ENCODE measurements at regions not wholly inside any gene's neighbourhood (a gene's known extent, or its start where the extent isn't known, plus 50 kb on each side); places are given as distances from the start of the nearest gene placed in this dataset.
"Not testable (repeated sequence)": the region's sequence is repeated elsewhere in the genome, so short reads cannot be mapped to it uniquely, and the experiment has no call there.

- TF ChIP-seq ZNF274 (IDR thresholded peaks at IDR 0.05; ENCODE audit: low read depth, low read length) = no peak
- peak overlapping the region; percentile 65; the same call in 1 of the 2 replicates for H3K4me3 ChIP-seq (ENCODE audit: low read length)
These were observed 203.3 kb downstream of the BCAS1 start for GRCh38 chr20:53866794-53867740.

- TF ChIP-seq ZNF274 (IDR thresholded peaks at IDR 0.05; ENCODE audit: low read depth, low read length) = no peak
- peak overlapping the region; percentile 65; the same call in 1 of the 2 replicates for H3K4me3 ChIP-seq (ENCODE audit: low read length)
These were observed 204.2 kb downstream of the BCAS1 start for GRCh38 chr20:53865901-53866793.

DNA sequence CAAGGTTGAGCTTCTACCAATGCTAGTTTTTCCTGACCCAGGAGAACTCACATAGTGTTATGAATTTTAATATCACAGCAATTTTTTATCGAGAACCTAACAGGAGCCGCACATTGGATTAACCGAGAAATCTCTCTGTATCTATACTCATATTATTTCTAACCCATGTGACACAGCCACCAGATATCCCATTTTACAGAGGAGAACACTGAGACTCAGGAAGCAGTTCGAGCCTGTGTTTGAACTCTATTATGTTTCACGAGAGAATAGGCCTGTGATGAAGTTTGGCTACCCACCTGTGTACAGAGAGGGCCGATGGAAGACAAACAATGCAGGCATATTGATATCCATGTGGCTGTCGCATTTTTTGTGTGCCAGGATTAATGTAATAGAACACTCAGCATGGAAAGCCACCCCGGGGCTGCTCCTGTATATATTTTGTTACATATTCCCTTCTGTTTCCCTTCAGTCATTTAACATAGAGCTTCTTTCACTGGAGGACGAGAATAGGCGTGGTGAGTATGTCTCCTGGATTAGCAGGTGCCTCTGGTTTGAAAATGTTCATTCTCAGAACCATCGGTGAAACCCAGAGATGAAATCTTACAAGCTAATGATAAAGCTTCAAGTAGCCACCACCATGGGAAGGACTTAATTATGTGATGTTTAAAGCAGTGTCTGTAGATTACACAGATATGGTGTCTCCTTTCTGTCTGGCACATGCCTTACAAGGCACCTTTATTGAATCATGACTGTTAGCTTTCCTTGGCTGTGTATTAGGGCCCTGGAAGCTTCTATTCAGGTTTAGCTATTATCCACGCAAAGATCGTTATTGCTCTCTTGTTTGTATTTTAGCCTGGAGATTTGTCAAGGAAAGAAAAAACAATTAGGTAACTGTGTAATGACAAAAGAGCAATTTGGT is 205.4 kb downstream of the BCAS1 start:
- H3K4me3 ChIP-seq (ENCODE audit: low read length) = not testable (repeated sequence)

- H3K4me3 ChIP-seq (ENCODE audit: low read length) = not testable (repeated sequence)
These were observed 206.3 kb downstream of the BCAS1 start for GRCh38 chr20:53863923-53864641.

DNA sequence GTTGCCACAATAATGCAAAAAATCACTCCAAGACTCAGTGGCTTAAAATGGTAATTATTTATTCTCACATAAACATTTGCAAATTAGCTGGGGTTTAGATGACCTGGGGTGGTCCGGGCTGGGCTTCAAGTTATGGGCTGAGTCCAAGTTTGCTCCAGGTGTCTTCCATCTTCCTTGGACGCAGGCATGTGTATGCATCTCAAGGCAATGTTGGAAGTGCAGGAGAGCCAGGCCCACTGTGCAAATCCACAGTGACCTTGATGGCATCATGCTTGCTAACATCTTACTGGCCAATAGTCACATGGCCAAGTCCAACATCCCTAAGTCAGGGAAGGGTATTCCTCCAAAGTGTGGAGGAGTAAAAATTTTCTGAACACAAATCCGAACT is 206.9 kb downstream of the BCAS1 start:
- H3K4me3 ChIP-seq (ENCODE audit: low read length) = not testable (repeated sequence)

- H3K4me3 ChIP-seq (ENCODE audit: low read length) = not testable (repeated sequence)
These were observed 207.4 kb downstream of the BCAS1 start for GRCh38 chr20:53863039-53863438.

DNA sequence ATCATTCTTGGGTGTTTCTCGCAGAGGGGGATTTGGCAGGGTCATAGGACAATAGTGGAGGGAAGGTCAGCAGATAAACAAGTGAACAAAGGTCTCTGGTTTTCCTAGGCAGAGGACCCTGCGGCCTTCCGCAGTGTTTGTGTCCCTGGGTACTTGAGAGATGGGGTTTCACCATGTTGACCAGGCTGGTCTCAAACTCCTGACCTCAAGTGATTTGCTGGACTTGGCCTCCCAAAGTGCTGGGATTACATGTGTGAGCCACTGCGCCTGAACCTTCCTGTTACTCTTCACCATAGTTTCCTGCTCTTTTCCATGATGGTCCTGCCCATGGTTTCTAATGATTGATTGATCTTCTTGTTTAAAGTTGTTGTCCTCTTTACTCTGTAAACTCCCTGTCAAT is 207.9 kb downstream of the BCAS1 start:
- not testable (repeated sequence) for H3K4me3 ChIP-seq (ENCODE audit: low read length)

GRCh38 chr20:53862136-53862397 is 208.3 kb downstream of the BCAS1 start:
- not testable (repeated sequence) for H3K4me3 ChIP-seq (ENCODE audit: low read length)

DNA sequence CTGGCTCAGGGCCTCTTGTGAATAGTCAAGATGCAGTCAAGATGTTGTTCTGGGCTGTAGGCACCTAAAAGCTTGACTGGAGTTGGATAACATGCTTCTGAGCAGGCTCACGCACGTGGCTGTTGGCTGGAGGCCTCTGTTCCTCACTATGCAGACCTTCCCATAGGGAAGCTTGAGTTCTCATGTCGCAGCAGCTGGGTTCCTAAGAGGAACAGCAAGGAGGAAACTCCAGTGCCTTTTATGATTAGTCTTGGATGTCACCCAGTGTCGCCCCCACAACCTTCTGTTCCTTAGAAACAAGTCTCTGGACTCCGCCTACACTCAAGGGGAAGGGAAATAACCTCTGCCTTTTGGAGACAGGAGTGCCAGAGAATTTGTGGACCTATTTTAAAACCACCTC is 210.7 kb downstream of the BCAS1 start:
- no peak for TF ChIP-seq ZNF274 (IDR thresholded peaks at IDR 0.05; ENCODE audit: low read depth, low read length)
- no peak overlapping the region for H3K4me3 ChIP-seq (ENCODE audit: low read length)

DNA sequence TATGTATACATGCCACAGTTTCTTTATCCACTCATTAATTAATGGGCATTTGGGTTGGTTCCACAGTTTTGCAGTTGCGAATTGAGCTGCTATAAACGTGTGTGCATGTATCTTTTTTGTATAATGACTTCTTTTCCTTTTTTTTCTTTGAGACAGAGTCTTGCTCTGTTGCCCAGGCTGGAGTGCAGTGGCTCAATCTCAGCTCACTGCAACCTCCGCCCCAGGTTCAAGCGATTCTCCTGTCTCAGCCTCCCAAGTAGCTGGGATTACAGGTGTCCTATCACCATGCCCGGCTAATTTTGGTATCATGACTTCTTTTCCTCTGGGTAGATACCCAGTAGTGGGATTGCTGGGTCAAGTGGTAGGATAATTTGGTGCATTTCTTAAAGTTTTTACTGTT is 211.4 kb downstream of the BCAS1 start:
- H3K4me3 ChIP-seq (ENCODE audit: low read length) = not testable (repeated sequence)

- not testable (repeated sequence) for H3K4me3 ChIP-seq (ENCODE audit: low read length)
These were observed 211.9 kb downstream of the BCAS1 start for GRCh38 chr20:53858516-53858915.

DNA sequence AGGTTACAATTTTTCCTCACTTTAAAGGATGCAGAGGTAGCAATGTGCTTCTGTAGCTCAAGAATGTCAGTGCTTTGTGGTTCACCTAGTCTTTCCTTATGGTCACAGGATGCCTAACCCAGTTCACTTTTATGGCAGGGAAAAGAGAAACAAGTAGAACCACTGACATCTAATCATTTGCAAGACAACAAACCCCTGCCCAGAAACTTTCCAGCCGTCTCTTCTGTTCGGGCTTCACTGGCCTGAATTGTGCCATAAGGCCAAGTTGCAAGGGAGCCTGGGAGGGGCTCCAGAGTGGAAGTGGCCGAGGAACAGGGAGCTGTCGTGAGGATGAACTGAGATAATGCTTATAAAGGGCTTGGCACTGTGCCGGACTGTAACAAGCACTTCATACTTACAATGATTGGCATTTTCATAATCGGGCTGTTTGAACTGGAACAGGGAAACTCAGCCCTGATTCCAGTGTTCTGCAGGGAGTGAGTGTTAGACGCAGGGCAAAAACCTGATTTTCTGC is 212.6 kb downstream of the BCAS1 start:
- no peak overlapping the region for H3K4me3 ChIP-seq (ENCODE audit: low read length)
- TF ChIP-seq ZNF274 (IDR thresholded peaks at IDR 0.05; ENCODE audit: low read depth, low read length) = no peak

- no peak for TF ChIP-seq ZNF274 (IDR thresholded peaks at IDR 0.05; ENCODE audit: low read depth, low read length)
- no peak overlapping the region for H3K4me3 ChIP-seq (ENCODE audit: low read length)
These were observed 213.8 kb downstream of the BCAS1 start for GRCh38 chr20:53856300-53857295.
